ENCODE measurements at regions not wholly inside any gene's neighbourhood (a gene's known extent, or its start where the extent isn't known, plus 50 kb on each side); places are given as distances from the start of the nearest gene placed in this dataset.
"Not testable (repeated sequence)": the region's sequence is repeated elsewhere in the genome, so short reads cannot be mapped to it uniquely, and the experiment has no call there.

DNA sequence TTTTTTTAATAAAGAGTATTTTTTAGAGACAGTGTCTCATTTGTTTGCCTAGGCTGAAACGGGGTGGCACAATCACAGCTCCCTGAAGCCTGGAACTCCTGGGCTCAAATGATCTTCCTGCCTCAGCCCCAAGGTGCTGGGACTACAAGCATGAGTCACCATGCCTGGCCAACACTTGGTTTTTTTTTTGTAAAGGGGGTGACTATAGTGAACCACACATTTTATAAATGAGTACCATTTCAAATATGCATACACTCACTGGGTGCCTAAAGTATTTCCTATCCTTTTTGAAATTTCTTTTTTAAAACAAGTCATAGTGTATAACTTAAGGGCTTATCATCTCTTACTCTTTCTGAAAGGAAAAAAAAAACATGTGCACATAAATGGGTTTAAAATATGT is 325.2 kb upstream of the MEIS2 start (continued):
- TF ChIP-seq JUND (IDR thresholded peaks at IDR 0.05) (no peak), ZBTB33 (IDR thresholded peaks at IDR 0.05) (no peak), YY1 (IDR thresholded peaks at IDR 0.05) (no peak)

DNA sequence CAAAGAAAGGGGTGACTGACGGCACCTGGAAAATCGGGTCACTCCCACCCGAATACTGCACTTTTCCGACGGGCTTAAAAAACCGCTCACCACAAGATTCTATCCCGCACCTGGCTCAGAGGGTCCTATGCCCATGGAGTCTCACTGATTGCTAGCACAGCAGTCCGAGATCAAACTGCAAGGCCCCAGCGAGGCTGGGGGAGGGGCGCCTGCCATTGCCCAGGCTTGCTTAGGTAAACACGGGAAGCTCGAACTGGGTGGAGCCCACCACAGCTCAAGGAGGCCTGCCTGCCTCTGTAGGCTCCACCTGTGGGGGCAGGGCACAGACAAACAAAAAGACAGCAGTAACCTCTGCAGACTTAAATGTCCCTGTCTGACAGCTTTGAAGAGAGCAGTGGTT is 327.0 kb upstream of the MEIS2 start:
- 78% methylated on average over 12 of the region's 12 CpGs for WGBS
- H3K27me3 ChIP-seq (ENCODE audit: control insufficient read depth in 4 of 4, insufficient read depth in 4 of 4, low read length in 3 of 4); H3K36me3 ChIP-seq (ENCODE audit: control insufficient read depth in 4 of 4, insufficient read depth in 3 of 4, low read depth in 1 of 4, low read length in 3 of 4); H3K4me1 ChIP-seq (ENCODE audit: control insufficient read depth in 4 of 4, insufficient read depth in 4 of 4, low read length in 3 of 4); DNase-seq (ENCODE audit: low spot score); H3K4me3 ChIP-seq (ENCODE audit: low read depth in 1 of 3, low read length in 3 of 3); H3K9ac ChIP-seq (ENCODE audit: low read depth in 1 of 2, low read length in 2 of 2); H3K27ac ChIP-seq (ENCODE audit: low read depth in 1 of 2, low read length in 2 of 2); H3K9me3 ChIP-seq (ENCODE audit: control insufficient read depth in 4 of 4, low read length in 3 of 4): not testable (repeated sequence)

- H3K27me3 ChIP-seq (ENCODE audit: control insufficient read depth in 4 of 4, insufficient read depth in 4 of 4, low read length in 3 of 4) = peaks cover 0 to 3% (median 0%) of the 10 kb centered on the region in 4 donors
- TF ChIP-seq EGR1 (IDR thresholded peaks at IDR 0.05; ENCODE audit: low read depth in 2 of 2) (no peak), FOXA2 (IDR thresholded peaks at IDR 0.05) (no peak), SP1 (IDR thresholded peaks at IDR 0.05) (no peak), MAX (IDR thresholded peaks at IDR 0.05) (no peak), JUND (IDR thresholded peaks at IDR 0.05) (no peak), TAF1 (conservative IDR thresholded peaks at IDR 0.05) (no peak), ZBTB33 (IDR thresholded peaks at IDR 0.05) (no peak), HNF4G (IDR thresholded peaks at IDR 0.05) (no peak), GABPA (IDR thresholded peaks at IDR 0.05 in 1 of 2, conservative IDR thresholded peaks at IDR 0.05 in 1 of 2) (no peak), YY1 (IDR thresholded peaks at IDR 0.05) (no peak), FOXA1 (IDR thresholded peaks at IDR 0.05) (no peak), HNF4A (conservative IDR thresholded peaks at IDR 0.05) (no peak), RAD21 (IDR thresholded peaks at IDR 0.05) (no peak), RXRA (IDR thresholded peaks at IDR 0.05) (no peak), NR2F2 (IDR thresholded peaks at IDR 0.05) (no peak)
- TF ChIP-seq, protein P1, sequence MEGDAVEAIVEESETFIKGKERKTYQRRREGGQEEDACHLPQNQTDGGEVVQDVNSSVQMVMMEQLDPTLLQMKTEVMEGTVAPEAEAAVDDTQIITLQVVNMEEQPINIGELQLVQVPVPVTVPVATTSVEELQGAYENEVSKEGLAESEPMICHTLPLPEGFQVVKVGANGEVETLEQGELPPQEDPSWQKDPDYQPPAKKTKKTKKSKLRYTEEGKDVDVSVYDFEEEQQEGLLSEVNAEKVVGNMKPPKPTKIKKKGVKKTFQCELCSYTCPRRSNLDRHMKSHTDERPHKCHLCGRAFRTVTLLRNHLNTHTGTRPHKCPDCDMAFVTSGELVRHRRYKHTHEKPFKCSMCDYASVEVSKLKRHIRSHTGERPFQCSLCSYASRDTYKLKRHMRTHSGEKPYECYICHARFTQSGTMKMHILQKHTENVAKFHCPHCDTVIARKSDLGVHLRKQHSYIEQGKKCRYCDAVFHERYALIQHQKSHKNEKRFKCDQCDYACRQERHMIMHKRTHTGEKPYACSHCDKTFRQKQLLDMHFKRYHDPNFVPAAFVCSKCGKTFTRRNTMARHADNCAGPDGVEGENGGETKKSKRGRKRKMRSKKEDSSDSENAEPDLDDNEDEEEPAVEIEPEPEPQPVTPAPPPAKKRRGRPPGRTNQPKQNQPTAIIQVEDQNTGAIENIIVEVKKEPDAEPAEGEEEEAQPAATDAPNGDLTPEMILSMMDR (IDR thresholded peaks at IDR 0.05; ENCODE audit: low read depth, low read length, missing input control) = no peak
- TF ChIP-seq, protein P2, sequence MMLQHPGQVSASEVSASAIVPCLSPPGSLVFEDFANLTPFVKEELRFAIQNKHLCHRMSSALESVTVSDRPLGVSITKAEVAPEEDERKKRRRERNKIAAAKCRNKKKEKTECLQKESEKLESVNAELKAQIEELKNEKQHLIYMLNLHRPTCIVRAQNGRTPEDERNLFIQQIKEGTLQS (IDR thresholded peaks at IDR 0.05) = no peak
- TF ChIP-seq, protein P3, sequence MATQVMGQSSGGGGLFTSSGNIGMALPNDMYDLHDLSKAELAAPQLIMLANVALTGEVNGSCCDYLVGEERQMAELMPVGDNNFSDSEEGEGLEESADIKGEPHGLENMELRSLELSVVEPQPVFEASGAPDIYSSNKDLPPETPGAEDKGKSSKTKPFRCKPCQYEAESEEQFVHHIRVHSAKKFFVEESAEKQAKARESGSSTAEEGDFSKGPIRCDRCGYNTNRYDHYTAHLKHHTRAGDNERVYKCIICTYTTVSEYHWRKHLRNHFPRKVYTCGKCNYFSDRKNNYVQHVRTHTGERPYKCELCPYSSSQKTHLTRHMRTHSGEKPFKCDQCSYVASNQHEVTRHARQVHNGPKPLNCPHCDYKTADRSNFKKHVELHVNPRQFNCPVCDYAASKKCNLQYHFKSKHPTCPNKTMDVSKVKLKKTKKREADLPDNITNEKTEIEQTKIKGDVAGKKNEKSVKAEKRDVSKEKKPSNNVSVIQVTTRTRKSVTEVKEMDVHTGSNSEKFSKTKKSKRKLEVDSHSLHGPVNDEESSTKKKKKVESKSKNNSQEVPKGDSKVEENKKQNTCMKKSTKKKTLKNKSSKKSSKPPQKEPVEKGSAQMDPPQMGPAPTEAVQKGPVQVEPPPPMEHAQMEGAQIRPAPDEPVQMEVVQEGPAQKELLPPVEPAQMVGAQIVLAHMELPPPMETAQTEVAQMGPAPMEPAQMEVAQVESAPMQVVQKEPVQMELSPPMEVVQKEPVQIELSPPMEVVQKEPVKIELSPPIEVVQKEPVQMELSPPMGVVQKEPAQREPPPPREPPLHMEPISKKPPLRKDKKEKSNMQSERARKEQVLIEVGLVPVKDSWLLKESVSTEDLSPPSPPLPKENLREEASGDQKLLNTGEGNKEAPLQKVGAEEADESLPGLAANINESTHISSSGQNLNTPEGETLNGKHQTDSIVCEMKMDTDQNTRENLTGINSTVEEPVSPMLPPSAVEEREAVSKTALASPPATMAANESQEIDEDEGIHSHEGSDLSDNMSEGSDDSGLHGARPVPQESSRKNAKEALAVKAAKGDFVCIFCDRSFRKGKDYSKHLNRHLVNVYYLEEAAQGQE (IDR thresholded peaks at IDR 0.05) = no peak
- H3K36me3 ChIP-seq (ENCODE audit: control insufficient read depth in 4 of 4, insufficient read depth in 3 of 4, low read depth in 1 of 4, low read length in 3 of 4) = no peaks in the 10 kb centered on the region
- no peak overlapping the region for H3K4me3 ChIP-seq (ENCODE audit: low read depth in 1 of 3, low read length in 3 of 3)
- H3K27ac ChIP-seq (ENCODE audit: low read depth in 1 of 2, low read length in 2 of 2) = no peak overlapping the region
- no peak for DNase-seq (ENCODE audit: low spot score)
- WGBS = 90% methylated on average over 2 of the region's 2 CpGs
- no peaks in the 10 kb centered on the region for H3K4me1 ChIP-seq (ENCODE audit: control insufficient read depth in 4 of 4, insufficient read depth in 4 of 4, low read length in 3 of 4)
- peaks cover 0 to 2% (median under 1%) of the 10 kb centered on the region in 4 donors for H3K9me3 ChIP-seq (ENCODE audit: control insufficient read depth in 4 of 4, low read length in 3 of 4)
- no peak overlapping the region for H3K9ac ChIP-seq (ENCODE audit: low read depth in 1 of 2, low read length in 2 of 2)
Measured at GRCh38 chr15:37446921-37447320, 346.6 kb upstream of the MEIS2 start.

All from liver (tissue), 8 donors.